ENCODE measurements at regions not wholly inside any gene's neighbourhood (a gene's known extent, or its start where the extent isn't known, plus 50 kb on each side); places are given as distances from the start of the nearest gene placed in this dataset.

- no peak overlapping the region for H3K4me3 ChIP-seq (ENCODE audit: low read length)
- TF ChIP-seq CTCF (IDR thresholded peaks at IDR 0.05; ENCODE audit: low read depth, low read length, poor library complexity, severe bottlenecking) = no peak
- TF ChIP-seq EZH2phosphoT487 (IDR thresholded peaks at IDR 0.05; ENCODE audit: borderline replicate concordance, low read length) = no peak
- no peaks in the 10 kb centered on the region for H3K4me1 ChIP-seq (ENCODE audit: control insufficient read depth, low read length)
- no peaks in the 10 kb centered on the region for H3K36me3 ChIP-seq (ENCODE audit: control insufficient read depth, low read length)
- H3K9me3 ChIP-seq (ENCODE audit: control insufficient read depth, insufficient read depth, low read length) = no peaks in the 10 kb centered on the region
- no peaks in the 10 kb centered on the region for H3K9me2 ChIP-seq (replicated peaks; ENCODE audit: control insufficient read depth, low read length)
- H3K4me2 ChIP-seq (ENCODE audit: low read length) = no peak overlapping the region
- no peaks in the 10 kb centered on the region for H4K20me1 ChIP-seq (ENCODE audit: control insufficient read depth, insufficient read depth, low read depth, low read length)
- no peak overlapping the region for H3K27ac ChIP-seq (ENCODE audit: low read depth, low read length)
- H3K27me3 ChIP-seq (ENCODE audit: control insufficient read depth, low read length) = no peaks in the 10 kb centered on the region
- H3K79me2 ChIP-seq (ENCODE audit: control insufficient read depth, low read length) = no peaks in the 10 kb centered on the region
- H3F3A ChIP-seq (ENCODE audit: control insufficient read depth, insufficient read depth) = no peaks in the 10 kb centered on the region
Measured at GRCh38 chr2:2621855-2622254, 290.8 kb upstream of the MYT1L start.

- H3K27me3 ChIP-seq (ENCODE audit: control insufficient read depth, low read length) = no peaks in the 10 kb centered on the region
- no peaks in the 10 kb centered on the region for H3K9me2 ChIP-seq (replicated peaks; ENCODE audit: control insufficient read depth, low read length)
- H3K36me3 ChIP-seq (ENCODE audit: control insufficient read depth, low read length) = no peaks in the 10 kb centered on the region
- H3K4me3 ChIP-seq (ENCODE audit: low read length) = no peak overlapping the region
- H3K9me3 ChIP-seq (ENCODE audit: control insufficient read depth, insufficient read depth, low read length) = no peaks in the 10 kb centered on the region
- no peaks in the 10 kb centered on the region for H4K20me1 ChIP-seq (ENCODE audit: control insufficient read depth, insufficient read depth, low read depth, low read length)
- no peak overlapping the region for H3K4me2 ChIP-seq (ENCODE audit: low read length)
- H3K79me2 ChIP-seq (ENCODE audit: control insufficient read depth, low read length) = no peaks in the 10 kb centered on the region
- H3F3A ChIP-seq (ENCODE audit: control insufficient read depth, insufficient read depth) = no peaks in the 10 kb centered on the region
- TF ChIP-seq EZH2phosphoT487 (IDR thresholded peaks at IDR 0.05; ENCODE audit: borderline replicate concordance, low read length) = no peak
- no peak for TF ChIP-seq CTCF (IDR thresholded peaks at IDR 0.05; ENCODE audit: low read depth, low read length, poor library complexity, severe bottlenecking)
- no peak overlapping the region for H3K27ac ChIP-seq (ENCODE audit: low read depth, low read length)
- H3K4me1 ChIP-seq (ENCODE audit: control insufficient read depth, low read length) = no peaks in the 10 kb centered on the region
Measured at GRCh38 chr2:2620604-2621003, 289.5 kb upstream of the MYT1L start.

GRCh38 chr2:2619995-2620394, 288.9 kb upstream of the MYT1L start:
- no peak overlapping the region for H3K4me2 ChIP-seq (ENCODE audit: low read length)
- H4K20me1 ChIP-seq (ENCODE audit: control insufficient read depth, insufficient read depth, low read depth, low read length) = no peaks in the 10 kb centered on the region
- no peaks in the 10 kb centered on the region for H3F3A ChIP-seq (ENCODE audit: control insufficient read depth, insufficient read depth)
- no peaks in the 10 kb centered on the region for H3K4me1 ChIP-seq (ENCODE audit: control insufficient read depth, low read length)
- no peaks in the 10 kb centered on the region for H3K79me2 ChIP-seq (ENCODE audit: control insufficient read depth, low read length)
- H3K4me3 ChIP-seq (ENCODE audit: low read length) = no peak overlapping the region
- no peaks in the 10 kb centered on the region for H3K9me2 ChIP-seq (replicated peaks; ENCODE audit: control insufficient read depth, low read length)
- no peaks in the 10 kb centered on the region for H3K36me3 ChIP-seq (ENCODE audit: control insufficient read depth, low read length)
- TF ChIP-seq EZH2phosphoT487 (IDR thresholded peaks at IDR 0.05; ENCODE audit: borderline replicate concordance, low read length) = no peak
- TF ChIP-seq CTCF (IDR thresholded peaks at IDR 0.05; ENCODE audit: low read depth, low read length, poor library complexity, severe bottlenecking) = no peak
- no peaks in the 10 kb centered on the region for H3K9me3 ChIP-seq (ENCODE audit: control insufficient read depth, insufficient read depth, low read length)
- H3K27me3 ChIP-seq (ENCODE audit: control insufficient read depth, low read length) = no peaks in the 10 kb centered on the region
- H3K27ac ChIP-seq (ENCODE audit: low read depth, low read length) = no peak overlapping the region

- H3K4me2 ChIP-seq (ENCODE audit: low read length) = no peak overlapping the region; the same call in 1 of the 2 replicates
- no peaks in the 10 kb centered on the region for H3K79me2 ChIP-seq (ENCODE audit: control insufficient read depth, low read length)
- no peaks in the 10 kb centered on the region for H3K9me2 ChIP-seq (replicated peaks; ENCODE audit: control insufficient read depth, low read length)
- no peak overlapping the region for H3K4me3 ChIP-seq (ENCODE audit: low read length)
- no peak overlapping the region for H3K27ac ChIP-seq (ENCODE audit: low read depth, low read length)
- H3K27me3 ChIP-seq (ENCODE audit: control insufficient read depth, low read length) = no peaks in the 10 kb centered on the region
- no peaks in the 10 kb centered on the region for H3K36me3 ChIP-seq (ENCODE audit: control insufficient read depth, low read length)
- TF ChIP-seq CTCF (IDR thresholded peaks at IDR 0.05; ENCODE audit: low read depth, low read length, poor library complexity, severe bottlenecking) = no peak
- TF ChIP-seq EZH2phosphoT487 (IDR thresholded peaks at IDR 0.05; ENCODE audit: borderline replicate concordance, low read length) = no peak
- peaks cover 8% of the 10 kb centered on the region for H3K4me1 ChIP-seq (ENCODE audit: control insufficient read depth, low read length)
- H3K9me3 ChIP-seq (ENCODE audit: control insufficient read depth, insufficient read depth, low read length) = peaks cover 6% of the 10 kb centered on the region; the same call in 1 of the 2 replicates
- H3F3A ChIP-seq (ENCODE audit: control insufficient read depth, insufficient read depth) = no peaks in the 10 kb centered on the region
- H4K20me1 ChIP-seq (ENCODE audit: control insufficient read depth, insufficient read depth, low read depth, low read length) = no peaks in the 10 kb centered on the region
Measured at GRCh38 chr2:2614452-2614851, 283.4 kb upstream of the MYT1L start.

Data from DOHH2 (cell line).